Skeletal muscle satellite cell (primary cell): ENCODE measurements at regions not wholly inside any gene's neighbourhood (a gene's known extent, or its start where the extent isn't known, plus 50 kb on each side); places are given as distances from the start of the nearest gene placed in this dataset.

ENCODE experiments used
- H3K27me3 ChIP-seq: 2 replicates; pipeline ENCODE4 v1.7.0; 2013; ENCODE audit warnings: low read length; ENCODE audit not compliant: control insufficient read depth, insufficient read depth
- H3K36me3 ChIP-seq: 2 replicates; pipeline ENCODE4 v1.7.0; 2013; ENCODE audit warnings: mild to moderate bottlenecking, control low read depth, low read length; ENCODE audit not compliant: insufficient read depth
- H3K4me1 ChIP-seq: 2 replicates; pipeline ENCODE4 v1.7.0; 2013; ENCODE audit warnings: low read length; ENCODE audit not compliant: control insufficient read depth, insufficient read depth
- H3K4me2 ChIP-seq: 2 replicates; pipeline ENCODE4 v1.7.0; 2013; ENCODE audit warnings: mild to moderate bottlenecking, low read length
- H3K4me3 ChIP-seq: 2 replicates; pipeline ENCODE4 v1.7.0; 2013; ENCODE audit warnings: low read length
- H3K9ac ChIP-seq: 2 replicates; pipeline ENCODE4 v1.7.0; 2013; ENCODE audit warnings: mild to moderate bottlenecking, low read depth, low read length, moderate library complexity
- H3K9me3 ChIP-seq: replicated peaks from 2 replicates; pipeline ENCODE4 v1.7.0; 2013; ENCODE audit warnings: mild to moderate bottlenecking, control low read depth, low read length

DNA sequence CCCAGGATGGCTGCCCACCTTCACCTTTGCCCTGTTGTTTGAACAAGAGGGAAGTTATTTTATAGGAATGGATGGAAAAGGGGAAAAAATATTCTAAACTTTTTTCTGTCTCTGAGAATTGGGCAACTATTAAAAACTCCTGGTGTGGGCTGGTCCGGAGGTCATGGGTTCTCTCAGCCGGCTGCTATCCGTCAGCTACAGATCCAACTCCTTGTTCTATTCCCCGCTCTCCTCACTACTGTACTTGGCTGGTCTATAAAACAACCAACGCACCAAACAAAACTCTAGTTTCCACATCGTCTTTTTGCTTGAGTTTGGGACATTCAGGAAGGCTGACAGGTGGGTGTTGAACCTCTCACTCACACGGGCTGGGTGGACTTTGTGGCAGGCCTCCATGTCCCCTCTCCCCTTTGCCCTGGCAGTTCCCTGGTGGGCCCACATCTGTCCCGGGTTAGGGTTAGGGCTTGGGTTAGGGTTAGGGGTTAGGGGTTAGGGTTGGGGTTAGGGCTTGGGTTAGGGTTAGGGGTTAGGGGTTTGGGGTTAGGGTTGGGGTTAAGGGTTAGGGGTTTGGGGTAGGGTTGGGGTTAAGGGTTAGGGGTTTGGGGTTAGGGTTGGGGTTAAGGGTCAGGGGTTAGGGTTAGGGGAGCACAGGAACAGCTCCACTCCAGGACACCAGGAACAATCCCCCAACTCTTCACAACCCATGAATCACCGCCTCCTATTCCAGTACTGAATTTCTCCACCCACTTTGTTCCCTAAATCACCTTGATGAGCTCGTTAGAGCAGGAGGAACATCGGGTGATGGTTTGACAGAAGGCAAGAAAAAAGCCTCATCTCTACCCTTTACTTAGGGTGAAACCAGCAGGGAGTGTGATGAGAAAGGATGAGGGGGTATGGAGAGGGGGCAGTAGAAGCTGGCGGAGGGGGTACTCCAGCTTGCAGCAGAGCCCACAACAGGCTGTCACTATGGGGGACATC lies 302.1 kb upstream of the IRX4 start:
- Histone ChIP-seq H3K4me1 (no peaks in the 10 kb centered on the region), H3K36me3 (no peaks in the 10 kb centered on the region), H3K27me3 (no peaks in the 10 kb centered on the region), H3K4me3 (no peak overlapping the region), H3K9me3 (no peaks in the 10 kb centered on the region), H3K4me2 (no peak overlapping the region), H3K9ac (no peak overlapping the region)

DNA sequence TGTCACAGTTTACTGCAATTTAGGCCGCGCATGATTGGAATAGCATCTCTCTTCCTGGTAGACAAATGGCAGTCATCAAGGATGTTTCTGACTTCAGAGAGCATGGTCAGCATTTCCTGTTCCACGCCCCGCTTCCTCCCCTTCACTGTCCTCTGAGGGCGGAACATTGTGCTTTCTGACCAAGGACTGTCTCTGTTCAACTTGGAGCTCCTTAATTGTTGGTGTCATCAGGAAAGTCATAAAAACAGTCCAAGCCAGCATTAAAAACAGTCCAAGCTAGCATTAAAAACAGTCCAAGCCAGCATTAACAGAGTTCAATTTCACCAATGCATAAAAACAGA lies 301.3 kb upstream of the IRX4 start:
- Histone ChIP-seq H3K9ac (no peak overlapping the region), H3K4me2 (no peak overlapping the region), H3K4me1 (no peaks in the 10 kb centered on the region), H3K36me3 (no peaks in the 10 kb centered on the region), H3K4me3 (no peak overlapping the region), H3K9me3 (no peaks in the 10 kb centered on the region), H3K27me3 (no peaks in the 10 kb centered on the region)

DNA sequence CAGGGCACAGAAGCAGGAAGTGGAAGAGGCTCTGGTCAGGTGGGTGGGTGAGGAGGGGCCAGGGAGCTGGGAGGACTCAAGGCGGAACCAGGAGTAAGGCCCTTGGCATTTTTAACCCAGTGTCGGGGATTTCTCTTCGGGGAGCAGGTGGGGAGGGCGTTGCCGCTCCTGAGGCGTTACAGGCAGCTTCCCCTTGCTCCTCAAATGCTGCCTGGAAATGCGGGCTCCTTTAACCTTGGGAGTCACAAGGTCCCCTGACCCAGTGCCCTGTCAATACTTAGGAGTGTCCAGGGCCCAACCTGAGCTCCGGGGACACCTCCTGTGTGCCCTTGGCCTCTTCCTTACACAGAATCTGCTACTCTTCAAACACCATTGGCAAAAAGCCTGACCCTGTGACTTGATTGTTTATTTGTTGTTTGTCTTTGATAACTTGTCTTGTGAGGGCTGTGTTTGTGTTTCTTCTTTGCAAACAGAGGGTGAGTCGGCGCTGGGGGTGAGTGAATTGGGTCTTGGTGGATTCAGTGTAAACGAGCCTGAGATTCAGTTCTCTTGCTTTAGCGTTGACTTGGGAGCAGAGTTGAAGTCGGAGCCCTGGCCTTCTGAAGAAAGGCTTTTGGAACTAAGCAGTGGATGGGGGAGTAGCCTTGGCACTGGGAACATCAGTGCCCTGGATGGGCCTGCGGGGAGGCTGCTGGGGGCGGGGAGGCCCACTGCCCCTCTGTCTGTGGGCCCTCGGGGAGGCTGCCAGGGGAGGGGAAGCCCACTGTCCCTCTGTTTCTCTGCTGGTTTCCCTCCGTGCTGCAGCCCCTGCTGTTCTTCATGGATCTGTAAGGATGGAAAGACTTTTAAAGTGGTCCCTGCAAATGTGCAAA lies 300.7 kb upstream of the IRX4 start:
- H3K9ac ChIP-seq: no peak overlapping the region
- no peak overlapping the region for H3K4me3 ChIP-seq
- H3K9me3 ChIP-seq: no peaks in the 10 kb centered on the region
- no peaks in the 10 kb centered on the region for H3K27me3 ChIP-seq
- no peaks in the 10 kb centered on the region for H3K36me3 ChIP-seq
- H3K4me1 ChIP-seq: no peaks in the 10 kb centered on the region
- H3K4me2 ChIP-seq: no peak overlapping the region

DNA sequence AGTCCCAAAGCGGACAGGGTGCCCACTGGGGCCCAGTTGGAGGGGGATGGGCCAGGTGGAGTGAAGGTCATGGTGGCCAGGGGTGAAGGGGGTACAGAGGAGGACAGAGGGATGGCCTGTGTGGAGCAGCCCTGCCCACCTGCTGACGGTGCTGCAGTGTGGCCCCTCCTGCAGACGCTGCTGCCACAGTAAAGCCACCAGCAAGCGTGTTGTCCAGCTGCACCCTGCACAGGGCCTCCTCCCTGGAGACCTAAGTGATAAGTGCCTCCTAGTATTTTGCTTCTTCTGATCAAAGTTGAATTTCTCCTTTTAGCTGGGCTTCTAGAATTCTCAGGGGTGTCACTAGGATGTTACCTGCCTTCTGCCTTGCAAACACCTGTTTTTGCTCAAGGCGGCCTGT lies 299.3 kb upstream of the IRX4 start:
- no peaks in the 10 kb centered on the region for H3K27me3 ChIP-seq
- H3K9ac ChIP-seq: no peak overlapping the region
- H3K4me2 ChIP-seq: no peak overlapping the region
- no peaks in the 10 kb centered on the region for H3K9me3 ChIP-seq
- no peak overlapping the region for H3K4me3 ChIP-seq
- no peaks in the 10 kb centered on the region for H3K4me1 ChIP-seq
- H3K36me3 ChIP-seq: no peaks in the 10 kb centered on the region

DNA sequence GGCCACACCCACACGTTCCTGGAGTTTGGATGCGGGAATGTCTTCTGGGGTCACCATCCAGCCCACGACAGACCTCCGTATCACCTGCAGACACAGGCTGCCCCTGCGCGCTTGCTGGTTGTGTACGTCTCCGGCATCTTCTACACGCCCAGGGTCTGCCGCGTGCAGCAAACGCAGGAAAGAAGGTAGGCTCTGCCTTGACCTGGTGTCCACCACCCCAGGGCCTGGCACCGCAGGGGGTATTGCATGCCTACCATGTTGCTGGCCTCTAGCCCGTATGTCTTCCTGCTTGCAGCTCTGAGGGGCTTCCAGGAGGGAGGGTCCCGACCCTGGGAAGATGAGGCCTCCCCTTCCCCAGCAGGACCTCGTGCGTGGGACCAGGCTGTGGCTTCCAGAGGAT lies 298.8 kb upstream of the IRX4 start:
- Histone ChIP-seq H3K4me2 (no peak overlapping the region), H3K36me3 (no peaks in the 10 kb centered on the region), H3K27me3 (no peaks in the 10 kb centered on the region), H3K4me3 (no peak overlapping the region), H3K9ac (no peak overlapping the region), H3K4me1 (no peaks in the 10 kb centered on the region), H3K9me3 (no peaks in the 10 kb centered on the region)

DNA sequence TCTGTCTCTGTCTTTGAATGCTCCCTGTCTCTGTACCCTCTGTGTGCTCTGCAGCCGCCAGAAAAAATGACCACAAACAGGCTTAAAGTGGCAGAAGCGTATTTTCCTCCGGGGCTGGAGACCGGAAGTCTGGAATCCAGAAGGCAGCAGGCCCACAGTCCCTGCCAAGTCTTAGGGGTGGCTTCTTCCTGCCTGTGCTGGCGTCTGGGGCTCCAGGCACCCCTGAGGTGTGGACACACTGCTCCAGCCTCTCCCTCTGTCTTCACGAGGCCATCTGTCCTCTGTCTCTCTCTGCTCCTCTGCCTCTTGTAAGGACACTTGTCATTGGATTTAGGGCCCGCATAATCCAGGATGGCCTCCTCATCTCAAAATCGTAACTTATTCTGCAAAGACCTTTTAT lies 298.4 kb upstream of the IRX4 start:
- H3K4me3 ChIP-seq: no peak overlapping the region
- no peaks in the 10 kb centered on the region for H3K36me3 ChIP-seq
- no peak overlapping the region for H3K9ac ChIP-seq
- no peaks in the 10 kb centered on the region for H3K27me3 ChIP-seq
- H3K4me1 ChIP-seq: no peaks in the 10 kb centered on the region
- H3K9me3 ChIP-seq: no peaks in the 10 kb centered on the region
- H3K4me2 ChIP-seq: no peak overlapping the region

DNA sequence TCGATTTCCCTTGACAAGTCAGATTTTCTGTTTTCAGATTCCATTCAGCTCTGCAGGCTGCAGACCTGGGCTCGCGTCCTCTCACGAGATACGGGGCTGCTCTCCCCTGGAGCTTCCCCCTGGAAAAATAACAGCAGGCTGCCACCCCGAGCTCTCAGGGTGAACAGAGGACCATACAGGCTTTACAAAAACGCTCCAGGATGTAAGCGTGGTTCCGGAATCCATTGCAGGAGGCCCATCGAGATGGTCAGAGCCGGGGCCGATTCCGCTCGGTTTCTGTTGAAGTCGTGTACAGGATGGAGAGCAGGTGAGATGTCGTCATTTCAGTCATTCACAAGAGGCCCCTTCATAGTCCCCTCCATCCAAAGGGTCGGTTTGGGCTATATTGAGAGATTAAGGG lies 297.7 kb upstream of the IRX4 start:
- Histone ChIP-seq H3K4me1 (no peaks in the 10 kb centered on the region), H3K27me3 (no peaks in the 10 kb centered on the region), H3K9me3 (no peaks in the 10 kb centered on the region), H3K4me3 (no peak overlapping the region), H3K9ac (no peak overlapping the region), H3K4me2 (no peak overlapping the region), H3K36me3 (no peaks in the 10 kb centered on the region)

DNA sequence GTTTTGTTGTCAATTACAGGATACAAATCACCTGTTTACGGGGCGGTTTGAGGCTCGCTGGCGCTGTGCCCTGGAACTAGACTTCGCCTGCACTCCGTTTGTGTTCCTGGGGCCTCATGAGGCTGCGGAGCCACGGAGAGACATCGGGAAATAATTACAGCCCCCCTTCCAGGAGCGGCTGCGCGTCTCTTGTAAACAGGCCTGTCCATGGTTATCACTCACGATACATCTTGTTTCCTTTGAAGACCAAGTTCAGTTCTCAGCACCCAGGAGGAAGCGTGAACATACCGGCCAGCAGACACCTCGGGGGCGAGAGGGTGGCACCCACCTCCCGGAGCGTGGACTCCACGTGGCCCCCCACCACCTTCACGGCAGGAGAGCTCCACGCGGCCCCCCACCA lies 297.1 kb upstream of the IRX4 start:
- Histone ChIP-seq H3K4me3 (no peak overlapping the region), H3K9me3 (no peaks in the 10 kb centered on the region), H3K4me2 (no peak overlapping the region)

DNA sequence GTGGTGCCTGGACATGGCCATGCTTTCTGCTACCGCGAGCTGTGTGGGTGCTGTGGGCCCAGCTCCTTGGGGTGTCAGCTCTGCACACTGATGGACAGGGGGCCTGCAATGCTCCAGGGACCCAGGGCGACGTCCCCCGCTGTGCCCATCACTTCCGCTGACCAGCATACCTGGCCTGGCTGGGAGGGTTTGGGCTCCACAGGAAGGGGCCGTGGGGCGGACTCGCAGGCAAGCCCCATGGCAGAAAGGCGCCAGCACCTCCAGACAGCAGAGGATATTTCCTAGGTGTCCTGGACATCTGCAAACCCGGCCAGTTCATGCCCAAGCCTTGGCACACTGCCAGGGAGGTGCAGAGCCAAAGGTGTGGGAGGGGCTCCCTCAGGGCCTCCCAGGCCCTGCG lies 295.8 kb upstream of the IRX4 start:
- Histone ChIP-seq H3K9me3 (no peaks in the 10 kb centered on the region), H3K36me3 (no peaks in the 10 kb centered on the region)

More for the DNA sequence above, 297.1 kb upstream of the IRX4 start:
- Histone ChIP-seq H3K27me3 (no peaks in the 10 kb centered on the region), H3K4me1 (no peaks in the 10 kb centered on the region), H3K36me3 (no peaks in the 10 kb centered on the region), H3K9ac (no peak overlapping the region)

DNA sequence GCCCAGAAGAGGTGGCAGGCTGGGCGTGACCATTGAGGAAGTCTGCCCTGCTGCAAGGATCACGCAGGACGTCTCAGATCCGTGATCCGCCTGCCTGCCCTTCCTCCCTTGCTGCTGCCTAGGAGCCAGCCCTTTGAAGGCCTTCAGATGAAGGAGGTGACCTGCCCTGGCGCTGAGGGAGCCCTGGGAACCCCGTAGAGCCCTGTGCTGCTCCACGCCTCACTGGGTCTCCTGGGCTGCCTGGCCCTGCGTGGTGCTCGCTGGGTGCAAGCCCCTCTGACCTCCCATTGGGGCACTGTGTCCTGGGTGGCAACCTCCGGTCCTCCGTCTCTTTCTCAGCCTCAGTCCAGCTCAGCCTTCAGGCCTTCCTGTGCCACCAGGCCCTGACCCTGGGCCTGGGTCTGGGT lies 295.3 kb upstream of the IRX4 start:
- Histone ChIP-seq H3K4me1 (no peaks in the 10 kb centered on the region), H3K36me3 (no peaks in the 10 kb centered on the region), H3K4me3 (no peak overlapping the region), H3K4me2 (no peak overlapping the region), H3K9me3 (no peaks in the 10 kb centered on the region), H3K9ac (no peak overlapping the region), H3K27me3 (no peaks in the 10 kb centered on the region)

More for the DNA sequence above, 295.8 kb upstream of the IRX4 start:
- H3K4me2 ChIP-seq: no peak overlapping the region
- H3K4me1 ChIP-seq: no peaks in the 10 kb centered on the region
- H3K27me3 ChIP-seq: no peaks in the 10 kb centered on the region
- no peak overlapping the region for H3K9ac ChIP-seq
- no peak overlapping the region for H3K4me3 ChIP-seq

DNA sequence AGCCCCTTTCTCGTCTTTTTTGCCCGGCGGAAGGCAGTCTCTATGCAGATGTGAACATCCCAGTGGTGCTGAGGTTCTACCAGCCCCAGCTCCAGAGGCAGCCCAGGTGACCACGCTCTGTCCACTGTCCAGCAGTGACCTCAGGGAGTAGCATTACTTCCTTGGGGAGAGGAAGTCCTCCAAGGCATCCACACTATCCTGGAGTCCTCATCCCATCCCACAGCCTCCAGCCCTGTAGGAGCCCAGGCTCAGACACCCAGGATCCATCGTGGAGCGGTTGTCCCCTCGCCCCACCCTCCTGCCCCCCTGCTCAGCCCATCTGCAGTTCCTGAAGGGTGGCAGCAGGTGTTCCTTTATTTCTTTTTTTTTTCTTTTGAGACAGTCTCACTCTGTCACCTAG lies 294.5 kb upstream of the IRX4 start:
- no peaks in the 10 kb centered on the region for H3K27me3 ChIP-seq
- H3K9me3 ChIP-seq: no peaks in the 10 kb centered on the region
- H3K4me1 ChIP-seq: no peaks in the 10 kb centered on the region
- no peak overlapping the region for H3K4me2 ChIP-seq
- H3K9ac ChIP-seq: no peak overlapping the region
- no peaks in the 10 kb centered on the region for H3K36me3 ChIP-seq
- H3K4me3 ChIP-seq: no peak overlapping the region
